Right atrium auricular region (tissue), 2 donors: ENCODE measurements at regions not wholly inside any gene's neighbourhood (a gene's known extent, or its start where the extent isn't known, plus 50 kb on each side); places are given as distances from the start of the nearest gene placed in this dataset.

Source experiments
- DNase-seq: peaks from one replicate; pipeline ENCODE4 v3.0.0-alpha.2; 2019; ENCODE audit warnings: low spot score
- H3K27ac ChIP-seq, 2 donors: fragments of 200-600 bp; sonication (generic); 1 replicate in 1 of 2; 2 replicates in 1 of 2; pipeline ENCODE4 v1.5.1; 2016 to 2019
- H3K27me3 ChIP-seq, 2 donors: fragments of 200-600 bp; sonication (generic); one replicate each; pipeline versions ENCODE4 v1.5.1 to v1.6.0; 2017 to 2019
- H3K36me3 ChIP-seq: fragments of 200-600 bp; sonication (generic); one replicate; pipeline ENCODE4 v1.5.1; 2016
- H3K4me1 ChIP-seq, 2 donors: fragments of 200-600 bp; sonication (generic); one replicate each; pipeline versions ENCODE4 v1.5.1 to v1.6.0; 2017 to 2019
- H3K4me3 ChIP-seq, 2 donors: fragments of 200-600 bp; sonication (generic); 1 replicate in 1 of 2; 2 replicates in 1 of 2; pipeline ENCODE4 v1.5.1; 2017 to 2019; ENCODE audit warnings: mild to moderate bottlenecking in 1 of 2, moderate library complexity in 1 of 2
- H3K9me3 ChIP-seq, 2 donors: fragments of 200-600 bp; sonication (generic); one replicate each; pipeline ENCODE4 v1.5.1; 2019
- TF ChIP-seq, protein P1 (sequence below), 2 donors: fragments of 200-600 bp; sonication (generic); IDR thresholded peaks; one replicate each; pipeline ENCODE4 v1.5.1; 2019; ENCODE audit warnings: antibody characterized with exemption in 2 of 2

DNA sequence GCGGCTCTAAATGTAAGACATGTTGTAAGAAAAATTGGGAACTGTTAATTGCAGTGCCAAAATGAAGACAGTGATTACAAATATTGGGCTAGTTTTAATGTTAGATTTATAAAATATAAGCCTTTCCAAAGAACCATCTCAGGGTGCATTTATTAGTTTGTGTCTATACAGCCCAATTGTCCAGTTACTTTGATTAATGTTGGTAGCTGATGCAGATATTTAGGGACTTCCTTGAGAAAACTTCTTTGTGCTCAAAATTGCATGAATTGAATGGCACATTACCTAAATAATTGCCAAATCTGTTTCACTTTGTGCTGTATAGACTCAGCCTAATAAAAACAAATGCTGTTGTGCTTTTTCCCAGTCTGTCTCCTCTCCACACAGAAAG is 83.7 kb downstream of the DAD1 start:
- H3K4me1 ChIP-seq = peaks cover 0 to 46% of the 10 kb centered on the region in 2 donors
- no peaks in the 10 kb centered on the region for H3K27me3 ChIP-seq
- TF ChIP-seq, protein P1, sequence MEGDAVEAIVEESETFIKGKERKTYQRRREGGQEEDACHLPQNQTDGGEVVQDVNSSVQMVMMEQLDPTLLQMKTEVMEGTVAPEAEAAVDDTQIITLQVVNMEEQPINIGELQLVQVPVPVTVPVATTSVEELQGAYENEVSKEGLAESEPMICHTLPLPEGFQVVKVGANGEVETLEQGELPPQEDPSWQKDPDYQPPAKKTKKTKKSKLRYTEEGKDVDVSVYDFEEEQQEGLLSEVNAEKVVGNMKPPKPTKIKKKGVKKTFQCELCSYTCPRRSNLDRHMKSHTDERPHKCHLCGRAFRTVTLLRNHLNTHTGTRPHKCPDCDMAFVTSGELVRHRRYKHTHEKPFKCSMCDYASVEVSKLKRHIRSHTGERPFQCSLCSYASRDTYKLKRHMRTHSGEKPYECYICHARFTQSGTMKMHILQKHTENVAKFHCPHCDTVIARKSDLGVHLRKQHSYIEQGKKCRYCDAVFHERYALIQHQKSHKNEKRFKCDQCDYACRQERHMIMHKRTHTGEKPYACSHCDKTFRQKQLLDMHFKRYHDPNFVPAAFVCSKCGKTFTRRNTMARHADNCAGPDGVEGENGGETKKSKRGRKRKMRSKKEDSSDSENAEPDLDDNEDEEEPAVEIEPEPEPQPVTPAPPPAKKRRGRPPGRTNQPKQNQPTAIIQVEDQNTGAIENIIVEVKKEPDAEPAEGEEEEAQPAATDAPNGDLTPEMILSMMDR (IDR thresholded peaks at IDR 0.05) = no peak
- no peak for DNase-seq
- H3K9me3 ChIP-seq = no peaks in the 10 kb centered on the region
- no peaks in the 10 kb centered on the region for H3K36me3 ChIP-seq
- no peak overlapping the region for H3K4me3 ChIP-seq
- H3K27ac ChIP-seq = peak overlapping the region; percentile 69 to 82

DNA sequence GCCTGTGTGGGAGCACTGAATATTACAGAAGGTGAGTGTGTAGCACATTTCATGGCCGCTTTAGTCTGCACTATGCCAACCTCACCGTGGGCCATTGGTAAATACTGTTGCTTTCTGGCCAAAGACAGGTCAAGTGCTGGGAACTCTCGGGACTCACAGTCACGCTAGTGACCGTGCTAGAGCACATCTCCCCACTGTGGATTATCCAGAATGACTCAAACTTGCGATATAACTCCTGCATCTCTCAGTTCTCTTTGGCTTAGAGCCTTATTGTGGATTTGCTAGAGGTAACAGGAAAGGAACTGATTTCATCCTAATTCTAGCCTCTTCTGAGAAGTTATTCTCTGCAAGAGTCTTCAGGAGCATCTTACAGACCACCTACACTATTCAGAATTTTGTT is 86.5 kb downstream of the DAD1 start:
- peak overlapping the region in 1 of 2 donors; percentile 27 for H3K4me3 ChIP-seq
- peaks cover 0 to 41% of the 10 kb centered on the region in 2 donors for H3K4me1 ChIP-seq
- no peak for DNase-seq
- peak overlapping the region; percentile 73 to 91 for H3K27ac ChIP-seq
- no peaks in the 10 kb centered on the region for H3K36me3 ChIP-seq
- H3K27me3 ChIP-seq = no peaks in the 10 kb centered on the region
- TF ChIP-seq, protein P1 (IDR thresholded peaks at IDR 0.05) = no peak
- H3K9me3 ChIP-seq = no peaks in the 10 kb centered on the region

DNA sequence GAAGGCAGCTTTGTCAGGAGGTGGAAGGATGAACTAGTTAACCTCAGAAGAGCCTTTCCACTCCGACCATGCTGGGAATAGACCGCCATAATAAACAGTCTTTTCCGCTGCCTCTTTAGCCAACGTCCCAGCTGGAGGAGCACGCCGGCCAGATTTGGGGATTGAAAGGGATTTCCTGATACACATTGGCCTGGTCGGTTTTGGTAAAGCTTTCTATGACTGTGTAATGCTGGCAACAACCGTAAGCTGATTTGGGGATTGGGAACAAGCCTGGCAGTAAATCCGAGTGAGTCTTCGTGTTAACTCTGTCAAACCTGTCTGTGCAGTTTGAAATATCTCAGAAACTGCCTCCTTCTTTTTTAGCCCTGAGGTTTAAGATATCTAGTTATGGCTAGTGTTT is 87.0 kb downstream of the DAD1 start:
- TF ChIP-seq, protein P1 (IDR thresholded peaks at IDR 0.05) = no peak
- no peaks in the 10 kb centered on the region for H3K27me3 ChIP-seq
- H3K27ac ChIP-seq = peak overlapping the region; percentile 73 to 91
- no peaks in the 10 kb centered on the region for H3K9me3 ChIP-seq
- no peaks in the 10 kb centered on the region for H3K36me3 ChIP-seq
- peak overlapping the region; percentile 0 to 27 for H3K4me3 ChIP-seq
- DNase-seq = no peak
- peaks cover 0 to 41% of the 10 kb centered on the region in 2 donors for H3K4me1 ChIP-seq

DNA sequence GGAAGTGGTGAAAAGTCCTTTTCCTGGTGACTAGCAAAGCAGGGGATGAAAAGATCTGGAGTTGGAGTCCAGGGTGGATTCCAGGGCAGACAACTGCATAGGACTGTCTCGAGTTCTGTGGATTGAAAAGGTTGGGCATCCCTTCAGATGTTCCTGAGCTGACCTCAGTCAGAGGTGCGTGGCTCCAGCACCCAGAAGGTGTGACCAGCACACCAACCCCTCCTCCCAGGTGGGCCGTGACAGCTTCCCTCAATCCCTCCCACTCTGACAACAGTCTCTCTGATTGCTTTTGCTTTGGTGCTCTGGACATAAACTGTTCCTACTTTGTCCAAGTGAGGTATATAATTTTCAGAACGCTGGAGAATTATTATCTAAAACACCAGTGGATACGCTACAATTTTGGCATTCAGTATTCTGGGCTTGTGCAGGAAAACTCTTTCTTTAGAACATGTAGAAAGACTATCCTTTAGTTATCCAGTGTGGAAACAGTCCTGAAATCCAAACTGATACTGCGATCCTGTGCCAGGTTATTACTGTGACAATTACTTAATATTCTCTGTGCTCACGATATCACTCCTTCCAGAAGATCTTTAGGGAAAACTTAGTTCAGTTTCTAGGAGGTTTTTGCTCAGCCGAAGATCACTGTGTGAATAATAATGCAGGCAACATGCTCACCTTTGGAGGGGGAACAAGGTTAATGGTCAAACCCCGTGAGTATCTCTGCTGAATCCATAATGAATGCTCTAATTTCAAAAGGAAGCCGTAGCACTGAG is 87.9 kb downstream of the DAD1 start:
- Histone ChIP-seq H3K36me3 (no peaks in the 10 kb centered on the region), H3K27me3 (no peaks in the 10 kb centered on the region), H3K4me3 (peak overlapping the region; percentile 0 to 27), H3K4me1 (peaks cover 0 to 43% of the 10 kb centered on the region in 2 donors), H3K27ac (peak overlapping the region; percentile 73 to 91), H3K9me3 (no peaks in the 10 kb centered on the region)
- no peak for DNase-seq
- TF ChIP-seq, protein P1 (IDR thresholded peaks at IDR 0.05) = no peak

DNA sequence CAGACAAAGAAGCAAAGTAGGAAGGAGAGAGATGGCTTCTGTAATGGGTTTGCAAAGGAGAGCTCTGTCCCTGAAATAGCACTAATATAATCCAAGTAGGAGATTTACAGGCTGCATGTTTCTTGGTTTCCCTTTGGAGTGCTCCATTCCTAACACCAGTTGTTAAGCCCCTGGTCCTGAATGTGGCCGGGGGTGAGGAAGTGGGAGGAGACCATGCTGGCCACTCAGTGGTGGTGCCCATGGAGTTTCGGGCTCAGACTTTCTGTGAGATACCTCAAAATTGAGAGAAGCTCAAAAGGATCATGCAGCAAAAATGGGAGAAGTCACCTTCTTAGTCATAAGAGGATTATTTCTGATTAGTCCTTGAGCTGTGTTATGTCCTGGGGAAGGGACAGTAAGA is 88.5 kb downstream of the DAD1 start:
- no peaks in the 10 kb centered on the region for H3K36me3 ChIP-seq
- H3K9me3 ChIP-seq = no peaks in the 10 kb centered on the region
- peaks cover 0 to 45% of the 10 kb centered on the region in 2 donors for H3K4me1 ChIP-seq
- H3K27me3 ChIP-seq = no peaks in the 10 kb centered on the region
- TF ChIP-seq, protein P1 (IDR thresholded peaks at IDR 0.05) = no peak
- peak overlapping the region; percentile 73 to 91 for H3K27ac ChIP-seq
- H3K4me3 ChIP-seq = no peak overlapping the region
- no peak for DNase-seq
